HS-5 (cell line): ENCODE measurements at regions not wholly inside any gene's neighbourhood (a gene's known extent, or its start where the extent isn't known, plus 50 kb on each side); places are given as distances from the start of the nearest gene placed in this dataset.

Source experiments
- DNase-seq: peaks from one replicate; pipeline ENCODE4 v3.0.0-alpha.2; 2012; ENCODE audit warnings: low read depth

DNA sequence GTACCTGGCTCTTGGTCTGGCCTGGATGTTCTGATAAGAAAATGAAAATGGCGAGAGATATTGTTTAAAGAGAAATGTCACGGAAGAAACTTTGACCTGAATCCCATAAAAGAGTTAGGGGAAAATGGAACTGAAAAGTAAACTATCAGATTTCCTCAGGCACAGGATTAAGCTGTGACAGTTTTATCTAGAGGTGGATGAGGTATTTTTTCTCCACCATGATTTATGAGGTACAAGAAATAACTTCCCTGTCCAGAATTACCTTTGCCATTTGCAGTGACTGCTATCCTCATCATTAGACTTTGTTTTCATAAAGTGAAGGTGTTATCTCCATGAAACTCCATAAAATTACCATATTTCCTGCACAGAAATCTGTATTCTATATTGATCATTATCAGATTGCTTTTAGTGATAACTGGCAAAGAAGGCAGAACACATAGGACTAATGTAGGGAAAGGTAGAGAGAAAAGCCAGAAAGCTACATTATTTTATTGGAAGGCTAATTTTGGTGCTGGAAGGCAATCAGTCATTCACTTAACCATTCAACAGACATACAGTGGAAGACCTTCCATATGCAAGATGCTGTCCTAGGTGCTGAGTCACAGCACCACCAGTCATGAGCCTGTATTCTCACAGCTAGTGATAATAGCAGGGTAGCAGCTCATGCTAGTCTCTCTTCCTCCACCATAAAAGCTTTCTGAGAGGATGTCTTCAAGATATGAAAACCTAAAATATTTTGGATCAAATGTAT is 427.3 kb upstream of the CITED2 start:
- no peak for DNase-seq

DNA sequence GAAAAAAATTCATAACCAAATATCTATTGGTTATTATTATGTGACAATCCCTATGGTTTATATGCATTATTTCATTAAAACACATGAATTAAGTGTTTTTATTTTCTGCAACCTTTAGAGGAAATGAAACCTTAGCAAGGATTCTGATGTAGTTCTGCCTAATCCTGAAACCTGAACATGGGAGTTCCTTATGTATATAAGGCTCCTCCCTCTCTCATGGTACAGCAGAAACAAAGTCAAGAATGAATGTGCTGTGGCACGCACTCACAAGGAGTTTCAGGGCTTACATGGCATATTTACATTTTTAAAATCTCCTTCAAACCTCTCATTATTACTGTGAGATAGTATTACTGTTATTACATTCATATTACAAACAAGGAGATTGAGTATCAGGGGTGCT is 426.4 kb upstream of the CITED2 start:
- no peak for DNase-seq

DNA sequence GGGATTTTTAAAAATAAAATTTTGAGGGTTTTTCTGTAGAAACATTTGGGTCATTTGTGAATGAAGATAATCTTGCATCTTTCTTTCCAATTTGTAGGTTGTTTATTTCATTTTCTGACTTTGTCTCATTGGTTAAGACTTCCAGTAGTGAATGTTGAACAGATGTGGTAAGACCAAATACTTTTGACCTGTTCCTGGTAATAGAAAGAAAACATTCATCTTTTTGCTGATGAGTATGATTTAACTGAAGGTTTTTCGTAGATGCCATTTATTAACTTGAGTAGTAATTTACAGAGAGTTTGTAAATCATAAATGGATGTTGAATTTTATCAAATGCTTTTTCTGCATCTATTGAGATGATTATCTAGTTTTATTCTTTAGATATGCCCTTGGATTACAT is 416.1 kb upstream of the CITED2 start:
- no peak for DNase-seq

DNA sequence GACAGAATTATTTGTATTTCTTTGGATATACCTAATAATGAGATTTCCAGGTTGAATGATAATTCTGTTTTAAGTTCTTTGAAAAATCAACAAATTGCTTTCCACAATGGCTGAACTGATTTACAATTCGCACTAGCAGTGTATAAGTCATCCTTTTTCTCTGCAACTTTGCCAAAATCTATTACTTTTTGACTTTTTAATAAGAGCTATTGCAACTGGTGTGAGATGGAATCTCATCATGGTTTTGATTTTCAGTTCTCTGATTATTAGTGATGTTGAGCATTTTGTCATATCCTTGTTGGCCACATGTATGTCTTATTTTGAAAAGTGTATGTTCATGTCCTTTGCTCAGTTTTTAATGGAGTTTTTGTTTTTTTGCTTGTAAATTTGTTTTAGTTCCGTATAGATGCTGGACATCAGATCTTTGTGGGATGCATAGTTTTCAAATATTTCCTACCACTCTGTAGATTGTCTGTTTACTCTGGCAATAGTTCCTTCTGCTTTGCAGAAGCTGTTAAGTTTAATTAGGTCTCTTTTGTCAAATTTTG is 409.8 kb upstream of the CITED2 start:
- DNase-seq: no peak

DNA sequence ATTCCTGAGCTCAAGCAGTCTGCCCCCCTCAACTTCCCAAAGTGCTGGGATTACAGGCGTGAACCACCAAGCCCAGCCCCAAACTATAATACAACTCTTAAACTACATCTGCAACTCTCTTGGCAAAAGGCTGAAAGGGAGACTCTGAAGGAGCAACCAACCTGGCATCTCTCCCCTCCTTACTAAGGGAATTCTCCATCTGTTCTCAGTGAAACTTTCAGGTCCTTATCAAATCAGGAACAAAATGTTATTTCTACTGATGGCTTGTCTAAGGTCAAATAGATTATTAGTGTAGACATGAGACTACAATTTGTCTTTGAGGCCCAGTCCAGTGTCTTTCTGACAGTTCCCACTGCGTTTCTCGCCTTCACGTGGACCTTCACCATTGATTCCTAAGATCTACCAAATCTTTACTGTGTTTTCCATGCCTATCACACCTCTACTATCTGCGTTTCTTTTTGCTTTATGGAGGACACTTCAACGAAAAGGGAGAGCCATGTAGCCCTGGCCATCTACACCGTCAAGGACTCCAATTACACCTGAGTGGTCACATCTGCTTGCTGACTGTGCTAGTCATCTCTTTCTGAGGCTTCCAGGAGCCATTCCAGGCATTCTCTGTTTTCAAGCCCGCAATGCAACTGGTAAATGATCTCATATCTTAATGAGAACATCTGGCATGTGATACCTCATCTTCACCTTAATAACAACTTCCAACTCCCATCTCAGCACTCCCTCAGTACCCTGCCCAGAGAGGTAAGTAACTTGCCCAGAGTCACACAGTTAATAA is 405.7 kb upstream of the CITED2 start:
- no peak for DNase-seq

DNA sequence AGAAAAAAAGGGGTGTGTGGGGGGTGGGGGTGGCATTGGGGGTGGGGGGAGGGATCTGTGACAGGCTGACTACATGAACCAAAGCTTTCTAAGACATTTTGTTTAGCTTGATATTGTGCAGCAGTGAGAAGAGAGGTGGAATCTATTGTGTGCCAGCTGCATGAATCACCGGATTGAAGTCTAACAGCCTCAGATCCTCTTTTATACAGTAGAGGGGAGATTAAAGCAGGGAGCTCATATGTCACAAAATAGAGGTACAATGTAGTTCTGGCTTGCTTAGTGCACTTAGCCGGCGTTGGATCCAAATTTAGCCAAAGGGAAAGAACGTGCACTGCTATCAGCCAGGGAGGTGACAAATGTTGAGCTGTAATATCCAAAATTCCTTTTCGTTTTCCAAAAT is 404.2 kb upstream of the CITED2 start:
- no peak for DNase-seq

DNA sequence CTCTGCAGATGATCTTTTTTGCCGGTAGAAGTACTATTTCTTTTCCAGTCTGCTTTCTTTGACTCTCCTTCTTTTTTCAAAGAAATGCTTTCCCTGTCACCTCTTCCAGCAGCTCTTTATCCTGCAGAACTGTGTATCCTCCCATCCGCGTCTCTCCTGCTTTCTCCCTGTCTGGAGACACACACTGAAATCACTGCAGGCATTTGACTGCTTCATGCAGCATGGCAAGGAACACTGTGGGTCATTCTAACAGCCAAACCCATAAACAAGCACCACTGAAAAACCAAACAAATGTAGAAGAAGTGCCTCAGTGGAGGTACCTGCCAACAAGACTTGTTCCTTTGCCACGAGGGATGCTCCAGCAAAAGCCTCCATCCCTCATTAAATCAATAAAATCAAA is 403.7 kb upstream of the CITED2 start:
- DNase-seq: no peak

DNA sequence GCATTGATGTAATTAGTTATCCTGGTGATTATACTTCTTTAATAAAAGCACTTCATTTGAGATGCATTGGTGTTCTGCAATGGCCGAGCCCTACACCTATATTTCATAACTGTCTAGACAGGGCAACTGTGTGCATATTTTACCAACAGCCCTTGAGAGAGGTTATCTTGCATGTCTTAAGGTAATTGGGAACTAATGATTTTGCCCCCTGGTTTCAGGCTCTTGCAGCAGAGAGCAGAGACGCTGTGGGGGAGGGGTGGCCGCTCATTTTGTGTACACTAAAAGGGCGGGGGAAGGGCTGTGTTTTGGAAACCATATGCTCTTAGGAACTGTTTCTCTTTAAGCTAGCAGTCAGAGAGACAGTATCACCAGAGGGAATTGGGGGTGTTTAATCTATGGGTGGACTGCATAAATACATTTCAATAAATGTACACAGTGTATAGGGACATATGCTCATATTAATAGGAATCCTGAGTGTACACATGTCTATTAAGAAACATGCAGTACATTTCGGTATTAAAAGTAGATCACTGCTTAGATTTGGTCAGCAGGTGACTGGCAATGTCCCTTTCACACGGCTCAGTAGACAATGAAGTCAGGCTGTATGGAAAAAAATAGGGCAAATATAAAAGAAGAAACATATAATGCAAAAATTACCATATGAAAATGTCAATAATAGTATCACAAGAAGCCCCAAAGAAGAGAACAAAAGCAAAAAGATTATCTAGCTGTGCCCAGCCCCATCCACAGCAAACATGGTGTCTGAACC is 402.9 kb upstream of the CITED2 start:
- DNase-seq: no peak

DNA sequence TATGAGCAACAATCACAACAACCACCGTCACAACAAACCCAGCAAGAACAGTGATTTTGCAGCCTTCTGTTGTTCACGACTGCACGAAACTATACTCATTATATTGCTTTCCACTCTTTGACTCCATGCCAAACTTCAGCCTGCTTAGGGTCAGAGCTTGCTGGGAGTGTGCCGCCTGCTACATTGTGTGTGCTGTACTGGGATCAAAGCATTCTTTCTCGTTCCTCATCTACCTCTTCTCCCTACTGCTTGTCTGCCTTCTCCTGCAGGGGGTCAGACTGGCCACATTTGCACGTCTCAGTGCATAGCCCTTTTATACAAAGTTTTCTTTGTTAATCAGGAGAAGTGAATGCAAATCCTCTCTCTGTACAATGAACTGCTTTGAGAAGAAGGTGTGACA is 401.6 kb upstream of the CITED2 start:
- DNase-seq: no peak

DNA sequence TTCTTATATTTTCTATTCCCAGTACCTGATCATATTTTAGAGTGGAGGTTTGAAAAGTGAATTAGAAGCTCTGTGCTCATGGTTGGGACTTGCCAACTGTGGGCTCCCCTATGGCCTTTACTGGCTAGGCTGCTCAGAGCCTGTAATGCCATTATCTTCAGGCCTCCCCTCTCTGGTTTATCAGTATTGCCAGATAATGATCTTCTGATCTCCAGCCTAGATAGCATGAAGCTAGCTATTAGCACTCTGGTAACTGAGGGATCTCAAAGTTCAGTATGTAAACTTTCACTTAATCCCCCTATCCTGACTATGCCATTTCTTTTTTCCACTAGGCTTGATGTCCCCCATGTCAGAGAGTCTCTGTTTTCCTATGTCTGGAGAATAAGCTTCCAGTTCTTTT is 393.7 kb upstream of the CITED2 start:
- DNase-seq: no peak

DNA sequence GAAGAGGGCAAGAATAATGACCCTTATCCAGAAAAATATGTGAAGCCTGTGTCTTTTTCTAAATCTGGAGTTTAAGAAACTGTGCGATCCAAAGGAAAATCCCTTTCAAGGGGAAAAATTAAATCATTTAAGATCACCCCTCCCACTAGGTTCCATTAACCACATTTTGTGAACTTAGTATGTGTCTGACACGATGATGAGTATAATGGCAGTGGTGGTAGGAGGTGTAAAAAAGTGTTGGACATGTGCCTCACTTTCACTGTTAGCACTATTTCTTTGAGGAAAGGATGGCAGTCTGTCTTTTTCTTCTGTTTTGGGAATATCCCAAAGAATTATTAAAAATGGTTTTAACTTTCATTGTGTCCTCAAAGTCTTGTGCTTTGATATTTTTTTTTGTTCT is 392.3 kb upstream of the CITED2 start:
- no peak for DNase-seq

DNA sequence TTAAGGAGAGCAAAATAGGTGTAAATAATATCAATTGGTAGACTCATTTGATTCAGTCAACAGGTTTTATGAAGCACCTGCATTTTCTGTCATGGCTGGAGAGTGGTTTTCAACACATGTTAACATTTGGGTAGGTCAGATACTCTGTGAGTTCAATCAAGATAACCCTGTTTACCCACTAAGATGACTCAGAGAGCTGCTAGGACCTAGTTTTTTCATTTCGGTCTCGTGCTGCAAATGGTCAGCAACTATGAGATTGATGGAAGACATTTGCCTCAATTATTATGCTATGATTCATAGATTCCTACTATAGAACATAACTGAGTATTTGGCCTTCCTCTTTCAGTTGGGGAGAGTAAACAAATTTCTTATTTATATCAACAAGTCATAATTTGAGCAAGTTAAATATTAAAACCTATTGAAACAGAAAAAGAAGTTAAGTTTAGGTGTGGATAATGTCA is 391.4 kb upstream of the CITED2 start:
- DNase-seq: peak; percentile 64

DNA sequence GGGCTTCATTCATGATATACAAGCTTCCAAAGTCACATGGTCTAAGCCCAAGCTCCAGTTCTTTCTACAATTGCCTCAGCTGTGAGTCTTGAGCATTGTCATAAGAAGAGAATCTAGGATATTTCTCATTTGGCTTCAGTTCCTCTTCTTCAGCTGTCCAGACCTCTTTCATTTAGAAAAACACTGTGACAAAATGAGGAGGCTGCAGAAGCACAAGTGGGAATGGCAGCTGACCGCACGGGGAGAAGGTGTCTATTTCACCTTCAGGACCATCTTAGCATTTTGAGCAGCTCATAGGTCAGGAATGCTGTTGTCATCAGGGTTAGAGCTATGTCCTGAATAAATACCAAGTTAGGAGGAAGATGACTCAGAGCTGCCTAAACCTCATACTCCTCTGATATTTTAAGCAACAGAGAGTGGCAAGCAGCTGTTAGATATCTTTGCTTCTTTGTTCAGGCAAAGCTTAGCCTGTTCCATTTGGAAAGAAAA is 390.1 kb upstream of the CITED2 start:
- DNase-seq: peak; percentile 96

DNA sequence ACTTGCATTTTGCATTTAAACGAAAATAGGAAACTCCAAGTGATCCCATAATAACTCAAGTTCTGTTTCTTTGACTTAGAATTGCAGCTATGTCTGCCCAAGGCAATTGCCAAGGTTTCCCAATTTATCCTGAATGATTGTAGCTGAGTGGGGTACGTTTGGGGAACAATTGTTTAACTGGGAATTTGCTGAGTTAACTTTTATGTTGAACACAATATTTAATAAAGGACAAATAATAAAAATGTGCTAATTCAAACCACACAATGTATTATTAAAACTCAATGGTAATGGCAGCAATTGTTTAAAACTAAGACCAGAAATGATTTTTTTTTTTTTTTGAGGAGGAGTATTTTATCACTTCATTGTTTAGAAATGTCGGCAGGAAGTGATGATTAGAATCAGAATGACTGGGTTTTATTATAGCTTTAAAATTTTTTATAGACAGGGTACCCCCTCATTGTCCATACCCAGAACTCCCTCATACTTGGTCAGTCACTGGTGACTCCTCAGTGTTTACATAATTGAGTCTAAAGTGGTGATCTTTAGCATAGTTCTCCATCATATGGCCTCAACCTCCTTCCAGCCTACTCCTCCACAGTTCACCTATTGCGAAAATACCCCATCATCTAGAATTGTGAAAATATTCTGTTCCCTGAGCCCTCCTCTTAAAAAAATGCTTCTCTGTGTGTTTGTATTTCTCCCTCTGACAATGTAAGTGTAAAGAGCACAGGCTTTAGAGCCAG is 389.2 kb upstream of the CITED2 start:
- DNase-seq: peak; percentile 64

DNA sequence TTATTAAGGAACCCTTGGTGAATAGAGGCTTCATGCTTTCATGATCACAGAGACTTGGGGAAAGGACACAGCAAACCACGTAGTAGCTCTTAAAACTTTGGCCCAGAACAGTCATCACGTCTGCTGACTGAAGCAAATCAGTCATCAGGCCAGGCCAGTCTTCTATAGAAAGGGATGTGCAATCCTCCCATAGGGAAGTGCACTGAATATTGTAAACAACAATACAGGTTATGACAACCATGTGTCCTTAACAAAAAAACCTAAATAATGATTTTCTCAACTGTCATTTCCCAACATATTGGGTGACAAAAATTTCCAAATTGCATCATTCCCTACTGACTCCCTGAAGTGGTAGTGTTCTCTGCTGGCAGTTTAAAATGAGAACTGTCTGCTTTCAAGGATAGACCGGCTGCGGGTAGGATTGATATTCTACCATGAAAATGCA is 388.2 kb upstream of the CITED2 start:
- no peak for DNase-seq

DNA sequence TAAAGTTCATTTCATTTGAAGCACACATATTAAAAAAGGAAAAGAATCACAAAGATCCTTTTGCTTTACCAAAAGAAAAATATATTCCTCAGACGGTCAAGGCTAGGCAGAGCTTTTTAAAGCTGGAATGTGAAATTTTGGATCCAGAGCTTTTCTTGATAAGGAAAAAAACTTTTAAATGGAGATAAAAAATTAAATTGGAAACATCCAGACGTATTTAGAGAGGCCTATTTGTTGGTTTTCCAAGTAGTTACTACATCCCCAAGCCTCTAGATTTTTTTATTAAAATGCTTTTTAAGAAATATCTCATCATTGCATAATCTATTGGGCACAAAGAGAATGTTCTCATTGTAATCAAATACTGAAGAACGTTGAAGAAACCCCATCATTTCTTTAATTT is 385.7 kb upstream of the CITED2 start:
- no peak for DNase-seq

DNA sequence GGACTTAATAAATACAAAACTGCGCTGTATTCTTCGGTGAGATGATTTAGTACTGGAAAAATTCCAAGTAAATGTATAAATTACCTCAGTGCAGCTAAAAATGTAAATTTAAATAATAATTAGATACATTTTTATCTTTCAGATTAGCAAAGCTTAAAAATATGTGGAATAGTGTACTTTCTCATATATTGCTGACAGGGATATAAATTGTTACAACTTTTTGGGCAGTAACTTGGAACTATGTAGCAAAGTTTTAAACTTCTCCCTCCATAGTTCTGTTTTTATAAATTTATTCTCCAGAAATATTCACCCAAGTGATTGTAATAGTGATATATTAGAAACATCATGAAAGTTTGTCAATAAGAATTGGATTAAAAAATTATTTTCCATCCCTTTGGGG is 384.6 kb upstream of the CITED2 start:
- DNase-seq: no peak

DNA sequence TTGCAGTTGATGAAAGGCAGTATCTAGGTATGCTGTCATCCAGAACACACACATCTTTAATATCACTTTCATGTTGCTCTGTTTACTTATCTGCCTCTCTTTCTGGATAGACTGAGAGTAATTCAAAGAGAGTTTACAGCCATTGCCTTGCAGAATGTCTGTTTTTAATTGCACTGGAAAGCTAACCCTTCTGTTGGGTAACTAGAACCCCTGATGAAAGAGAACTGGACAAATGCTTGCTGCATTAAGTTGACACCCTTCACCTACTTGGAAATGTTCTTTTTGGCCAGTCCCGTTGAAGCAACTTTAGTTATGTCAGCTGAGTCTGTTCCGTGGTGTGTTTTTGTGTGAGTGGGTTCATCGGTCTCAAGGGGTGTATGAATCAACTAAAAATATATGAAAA is 383.8 kb upstream of the CITED2 start:
- DNase-seq: no peak

DNA sequence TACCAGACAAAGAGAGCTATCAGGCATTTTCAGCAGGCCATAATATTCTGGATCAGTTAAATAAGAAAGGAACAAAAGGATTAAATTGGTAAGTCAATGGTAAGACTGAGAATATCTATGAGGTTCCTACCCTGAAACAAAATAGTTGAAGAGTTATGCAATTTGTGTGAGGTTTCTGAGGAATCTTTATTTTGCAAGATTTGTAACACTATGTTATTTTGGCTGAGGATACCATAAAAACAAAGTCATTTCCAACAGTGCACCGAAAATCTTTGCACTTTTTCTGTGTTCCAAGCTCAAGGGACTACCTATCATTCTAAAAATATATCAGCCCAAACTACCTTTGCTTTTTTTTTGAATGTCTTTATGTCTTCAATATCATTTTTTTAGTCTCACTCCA is 383.3 kb upstream of the CITED2 start:
- no peak for DNase-seq

DNA sequence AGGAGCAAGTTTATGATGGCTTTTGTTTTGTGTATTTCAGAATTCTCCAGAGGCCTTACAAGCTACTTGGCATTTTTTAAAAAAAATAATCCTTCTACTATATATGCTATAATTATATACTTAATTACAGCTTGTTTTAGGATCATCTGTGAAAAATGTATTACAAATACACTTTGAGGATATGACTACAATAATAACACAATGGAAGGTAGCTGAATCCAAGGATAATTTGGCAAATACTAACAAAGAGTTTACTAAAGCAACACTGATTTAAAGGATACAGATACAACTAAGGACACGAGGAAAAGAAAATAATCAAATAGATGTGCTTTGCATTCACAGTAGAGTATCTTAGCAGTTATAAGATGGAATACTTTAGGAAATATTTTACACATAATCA is 381.9 kb upstream of the CITED2 start:
- DNase-seq: no peak

DNA sequence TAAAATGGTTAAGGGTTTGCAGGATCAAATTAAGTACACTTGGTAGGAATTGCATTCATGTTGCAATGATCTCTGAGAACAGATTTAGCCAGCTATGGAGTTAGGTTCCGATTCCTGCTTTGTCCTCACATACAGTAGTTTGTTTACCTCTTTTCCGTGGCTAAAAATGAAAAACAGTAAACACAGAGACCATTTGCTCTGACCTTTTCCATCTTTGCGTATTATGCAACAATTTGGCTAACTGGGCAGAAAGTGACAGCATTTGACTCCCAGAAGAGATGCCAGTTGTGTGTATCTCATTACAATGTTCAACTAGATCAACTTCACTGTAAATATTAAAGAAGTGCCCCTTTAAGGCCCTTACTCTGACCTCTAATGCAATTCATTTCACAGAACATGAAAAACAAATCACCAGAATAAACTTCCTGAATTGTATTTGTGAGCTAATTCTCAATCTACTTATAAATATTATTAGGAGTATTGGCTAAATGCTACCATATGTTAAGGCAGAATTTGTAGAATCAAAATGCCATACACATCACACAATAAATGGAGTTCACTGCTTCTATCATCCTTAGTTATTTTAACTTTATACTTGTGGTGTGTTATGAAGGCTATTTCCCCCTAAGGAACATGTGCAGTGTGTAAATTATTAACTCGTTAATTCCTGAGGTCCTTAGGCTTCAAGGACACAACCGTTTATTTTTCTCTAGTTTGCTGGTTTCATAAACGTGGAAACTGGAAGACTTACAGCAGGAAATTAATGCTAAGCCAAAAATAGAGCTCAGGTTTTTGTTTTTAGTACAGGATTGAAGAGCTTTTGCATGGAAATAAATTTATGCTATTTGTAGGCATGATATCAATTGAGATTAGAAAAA is 380.7 kb upstream of the CITED2 start:
- no peak for DNase-seq
